Vagina (tissue), 2 donors: ENCODE measurements at regions not wholly inside any gene's neighbourhood (a gene's known extent, or its start where the extent isn't known, plus 50 kb on each side); places are given as distances from the start of the nearest gene placed in this dataset.

ENCODE experiments used
- DNase-seq, 2 donors: peaks; one replicate each; pipeline ENCODE4 v3.0.0-alpha.2; 2017; ENCODE audit errors: extremely low spot score in 2 of 2
- H3K27ac ChIP-seq: fragments of 200-600 bp; sonication (generic); one replicate; pipeline ENCODE4 v1.5.1; 2019
- H3K27me3 ChIP-seq: fragments of 200-600 bp; sonication (generic); one replicate; pipeline ENCODE4 v1.5.1; 2019
- H3K36me3 ChIP-seq, 2 donors: fragments of 200-600 bp; sonication (generic); one replicate each; pipeline ENCODE4 v1.5.1; 2017 to 2019
- H3K4me1 ChIP-seq: fragments of 200-600 bp; sonication (generic); one replicate; pipeline ENCODE4 v1.5.1; 2019
- H3K4me3 ChIP-seq, 2 donors: fragments of 200-600 bp; sonication (generic); 1 replicate in 1 of 2; 2 replicates in 1 of 2; pipeline ENCODE4 v1.5.1; 2016 to 2019
- H3K9me3 ChIP-seq: fragments of 200-600 bp; sonication (generic); one replicate; pipeline ENCODE4 v1.5.1; 2019
- CTCF ChIP-seq, 3 experiments: fragments of 450-650 bp in 2 of 3; fragments of 200-600 bp in 1 of 3; sonication (generic) in 1 of 3; IDR thresholded peaks; one replicate each; pipeline ENCODE4 v1.5.1; 2017 to 2019; ENCODE audit warnings: antibody characterized with exemption in 3 of 3, mild to moderate bottlenecking in 2 of 3, moderate library complexity in 2 of 3
- POLR2A ChIP-seq, 2 donors: fragments of 450-650 bp; IDR thresholded peaks; one replicate each; pipeline ENCODE4 v1.6.1; 2017; ENCODE audit warnings: antibody characterized with exemption in 2 of 2, mild to moderate bottlenecking in 2 of 2, moderate library complexity in 2 of 2
- POLR2AphosphoS5 ChIP-seq, 2 donors: sonication (generic); formaldehyde crosslinking; IDR thresholded peaks; one replicate each; pipeline ENCODE4 v1.9.0; 2017; ENCODE audit warnings: antibody characterized with exemption in 2 of 2, mild to moderate bottlenecking in 2 of 2, low read depth in 1 of 2; ENCODE audit not compliant: insufficient read depth in 1 of 2
- intact Hi-C: fragments of 100-400 bp; cut with DNase I; formaldehyde crosslinking; loops from one replicate; pipeline ENCODE4 v1.15.1; 2023

GRCh38 chr13:58843567-58843966 is 1212.0 kb downstream of the PCDH17 start:
- Histone ChIP-seq H3K27me3 (no peaks in the 10 kb centered on the region), H3K9me3 (no peaks in the 10 kb centered on the region), H3K36me3 (no peaks in the 10 kb centered on the region), H3K4me3 (no peak overlapping the region), H3K4me1 (no peaks in the 10 kb centered on the region), H3K27ac (no peak overlapping the region)
- no peak for TF ChIP-seq POLR2A (IDR thresholded peaks at IDR 0.05)
- no peak for TF ChIP-seq POLR2AphosphoS5 (IDR thresholded peaks at IDR 0.05; ENCODE audit: insufficient read depth in 1 of 2, low read depth in 1 of 2)
- DNase-seq: no peak
- intact Hi-C loops: no loop called here

- Histone ChIP-seq H3K36me3 (no peaks in the 10 kb centered on the region), H3K27me3 (no peaks in the 10 kb centered on the region), H3K4me1 (no peaks in the 10 kb centered on the region), H3K9me3 (no peaks in the 10 kb centered on the region), H3K27ac (no peak overlapping the region), H3K4me3 (no peak overlapping the region)
- no peak for TF ChIP-seq POLR2A (IDR thresholded peaks at IDR 0.05)
- intact Hi-C loops: no loop called here
- DNase-seq: no peak
Measured at GRCh38 chr13:58850161-58850560, 1218.6 kb downstream of the PCDH17 start.

- no peaks in the 10 kb centered on the region for H3K36me3 ChIP-seq
- no peaks in the 10 kb centered on the region for H3K9me3 ChIP-seq
- no peak overlapping the region for H3K27ac ChIP-seq
- H3K4me3 ChIP-seq: no peak overlapping the region
- H3K27me3 ChIP-seq: no peaks in the 10 kb centered on the region
- no peak for TF ChIP-seq POLR2AphosphoS5 (IDR thresholded peaks at IDR 0.05; ENCODE audit: insufficient read depth in 1 of 2, low read depth in 1 of 2)
- no peak for TF ChIP-seq POLR2A (IDR thresholded peaks at IDR 0.05)
- no peak for TF ChIP-seq CTCF (IDR thresholded peaks at IDR 0.05)
- no peaks in the 10 kb centered on the region for H3K4me1 ChIP-seq
- no peak for DNase-seq
- intact Hi-C loops: no loop called here
Measured at GRCh38 chr13:58852076-58852475, 1220.5 kb downstream of the PCDH17 start.

GRCh38 chr13:58855283-58855682 is 1223.7 kb downstream of the PCDH17 start:
- Histone ChIP-seq H3K9me3 (no peaks in the 10 kb centered on the region), H3K36me3 (no peaks in the 10 kb centered on the region), H3K27me3 (no peaks in the 10 kb centered on the region), H3K27ac (no peak overlapping the region), H3K4me3 (no peak overlapping the region), H3K4me1 (no peaks in the 10 kb centered on the region)
- no peak for DNase-seq
- intact Hi-C loops: no loop called here
- TF ChIP-seq POLR2A (IDR thresholded peaks at IDR 0.05) (no peak), CTCF (IDR thresholded peaks at IDR 0.05) (no peak), POLR2AphosphoS5 (IDR thresholded peaks at IDR 0.05; ENCODE audit: insufficient read depth in 1 of 2, low read depth in 1 of 2) (no peak)

- Histone ChIP-seq H3K36me3 (no peaks in the 10 kb centered on the region), H3K4me3 (no peak overlapping the region), H3K27ac (no peak overlapping the region), H3K9me3 (no peaks in the 10 kb centered on the region), H3K4me1 (no peaks in the 10 kb centered on the region), H3K27me3 (no peaks in the 10 kb centered on the region)
- intact Hi-C loops: no loop called here
- no peak for TF ChIP-seq POLR2AphosphoS5 (IDR thresholded peaks at IDR 0.05; ENCODE audit: insufficient read depth in 1 of 2, low read depth in 1 of 2)
- no peak for TF ChIP-seq CTCF (IDR thresholded peaks at IDR 0.05)
- no peak for TF ChIP-seq POLR2A (IDR thresholded peaks at IDR 0.05)
- no peak for DNase-seq
Measured at GRCh38 chr13:58858870-58859371, 1227.4 kb downstream of the PCDH17 start.

- no peaks in the 10 kb centered on the region for H3K4me1 ChIP-seq
- H3K27me3 ChIP-seq: no peaks in the 10 kb centered on the region
- H3K27ac ChIP-seq: no peak overlapping the region
- intact Hi-C loops: no loop called here
- no peaks in the 10 kb centered on the region for H3K9me3 ChIP-seq
- H3K4me3 ChIP-seq: no peak overlapping the region
- TF ChIP-seq POLR2A (IDR thresholded peaks at IDR 0.05): no peak
- TF ChIP-seq POLR2AphosphoS5 (IDR thresholded peaks at IDR 0.05; ENCODE audit: insufficient read depth in 1 of 2, low read depth in 1 of 2): no peak
- TF ChIP-seq CTCF (IDR thresholded peaks at IDR 0.05): no peak
- H3K36me3 ChIP-seq: no peaks in the 10 kb centered on the region
- no peak for DNase-seq
Measured at GRCh38 chr13:58865286-58865685, 1233.7 kb downstream of the PCDH17 start.
